PFSK-1 (cell line): ENCODE measurements at regions not wholly inside any gene's neighbourhood (a gene's known extent, or its start where the extent isn't known, plus 50 kb on each side); places are given as distances from the start of the nearest gene placed in this dataset.

Source experiments
- FOXP2 ChIP-seq: optimal IDR thresholded peaks from 2 replicates; pipeline ENCODE3; 2011; ENCODE audit warnings: borderline replicate concordance, control low read depth, inconsistent platforms; ENCODE audit not compliant: insufficient read depth; ENCODE audit errors: extremely low read length, extremely low read depth
- POLR2AphosphoS5 ChIP-seq: IDR thresholded peaks from 2 replicates; pipeline ENCODE4 v1.6.1; 2012; ENCODE audit warnings: low read depth, mild to moderate bottlenecking, control low read depth, low read length, moderate library complexity
- SIN3A ChIP-seq: IDR thresholded peaks from 2 replicates; pipeline ENCODE4 v1.6.1; 2012; ENCODE audit warnings: mild to moderate bottlenecking, low read length, moderate library complexity, borderline replicate concordance; ENCODE audit not compliant: insufficient read depth
- TAF1 ChIP-seq: IDR thresholded peaks from 2 replicates; pipeline ENCODE4 v1.6.1; 2012; ENCODE audit warnings: low read length, control low read depth, borderline replicate concordance; ENCODE audit not compliant: insufficient read depth
- TF ChIP-seq, protein P1 (sequence below), 2 experiments: IDR thresholded peaks; 2 replicates each; pipeline versions ENCODE4 v1.6.1 to v1.8.0; 2011 to 2012; ENCODE audit warnings: low read depth in 2 of 2, low read length in 2 of 2, control low read depth in 1 of 2, inconsistent platforms in 1 of 2, mild to moderate bottlenecking in 1 of 2, moderate library complexity in 1 of 2; ENCODE audit not compliant: insufficient read depth in 1 of 2

DNA sequence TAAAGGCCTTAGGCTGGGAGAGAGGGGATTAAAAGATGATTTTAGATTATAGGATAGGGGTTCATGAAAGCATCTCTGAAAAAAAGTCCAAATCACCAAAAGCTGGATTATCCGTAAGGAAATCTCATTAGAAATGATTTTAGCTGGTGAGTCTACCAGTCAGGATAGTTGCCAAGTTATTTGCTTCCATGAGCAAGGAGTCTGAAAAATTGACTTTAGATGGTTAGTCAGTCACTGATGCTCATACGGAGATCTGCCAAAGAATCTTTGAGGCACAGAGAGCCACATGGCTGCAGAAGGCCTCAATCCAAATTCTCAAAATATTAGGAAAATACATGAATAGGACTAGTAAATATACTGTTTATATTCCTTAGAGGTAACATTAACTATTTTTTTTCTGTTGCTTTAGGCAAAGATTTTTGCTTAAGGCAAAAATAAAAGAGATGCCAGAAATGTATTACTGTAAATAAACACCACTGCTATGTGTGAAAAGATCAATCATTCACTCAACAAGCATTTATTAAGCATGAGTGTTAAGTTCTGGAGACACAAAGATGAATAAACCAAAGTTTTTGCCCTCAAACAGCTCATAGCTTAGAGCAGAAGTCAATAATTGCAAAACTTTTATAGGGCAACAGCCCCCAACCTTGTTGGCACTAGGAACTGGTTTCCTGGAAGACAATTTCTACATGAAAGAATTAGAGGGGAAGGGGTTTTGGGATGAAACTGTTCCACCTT lies 105.2 kb downstream of the BBS10 start:
- TF ChIP-seq SIN3A (no peak), POLR2AphosphoS5 (no peak)
- TF ChIP-seq, protein P1, sequence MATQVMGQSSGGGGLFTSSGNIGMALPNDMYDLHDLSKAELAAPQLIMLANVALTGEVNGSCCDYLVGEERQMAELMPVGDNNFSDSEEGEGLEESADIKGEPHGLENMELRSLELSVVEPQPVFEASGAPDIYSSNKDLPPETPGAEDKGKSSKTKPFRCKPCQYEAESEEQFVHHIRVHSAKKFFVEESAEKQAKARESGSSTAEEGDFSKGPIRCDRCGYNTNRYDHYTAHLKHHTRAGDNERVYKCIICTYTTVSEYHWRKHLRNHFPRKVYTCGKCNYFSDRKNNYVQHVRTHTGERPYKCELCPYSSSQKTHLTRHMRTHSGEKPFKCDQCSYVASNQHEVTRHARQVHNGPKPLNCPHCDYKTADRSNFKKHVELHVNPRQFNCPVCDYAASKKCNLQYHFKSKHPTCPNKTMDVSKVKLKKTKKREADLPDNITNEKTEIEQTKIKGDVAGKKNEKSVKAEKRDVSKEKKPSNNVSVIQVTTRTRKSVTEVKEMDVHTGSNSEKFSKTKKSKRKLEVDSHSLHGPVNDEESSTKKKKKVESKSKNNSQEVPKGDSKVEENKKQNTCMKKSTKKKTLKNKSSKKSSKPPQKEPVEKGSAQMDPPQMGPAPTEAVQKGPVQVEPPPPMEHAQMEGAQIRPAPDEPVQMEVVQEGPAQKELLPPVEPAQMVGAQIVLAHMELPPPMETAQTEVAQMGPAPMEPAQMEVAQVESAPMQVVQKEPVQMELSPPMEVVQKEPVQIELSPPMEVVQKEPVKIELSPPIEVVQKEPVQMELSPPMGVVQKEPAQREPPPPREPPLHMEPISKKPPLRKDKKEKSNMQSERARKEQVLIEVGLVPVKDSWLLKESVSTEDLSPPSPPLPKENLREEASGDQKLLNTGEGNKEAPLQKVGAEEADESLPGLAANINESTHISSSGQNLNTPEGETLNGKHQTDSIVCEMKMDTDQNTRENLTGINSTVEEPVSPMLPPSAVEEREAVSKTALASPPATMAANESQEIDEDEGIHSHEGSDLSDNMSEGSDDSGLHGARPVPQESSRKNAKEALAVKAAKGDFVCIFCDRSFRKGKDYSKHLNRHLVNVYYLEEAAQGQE (IDR thresholded peaks at IDR 0.05; ENCODE audit: insufficient read depth in 1 of 2, low read depth in 2 of 2, low read length in 2 of 2) = no peak

DNA sequence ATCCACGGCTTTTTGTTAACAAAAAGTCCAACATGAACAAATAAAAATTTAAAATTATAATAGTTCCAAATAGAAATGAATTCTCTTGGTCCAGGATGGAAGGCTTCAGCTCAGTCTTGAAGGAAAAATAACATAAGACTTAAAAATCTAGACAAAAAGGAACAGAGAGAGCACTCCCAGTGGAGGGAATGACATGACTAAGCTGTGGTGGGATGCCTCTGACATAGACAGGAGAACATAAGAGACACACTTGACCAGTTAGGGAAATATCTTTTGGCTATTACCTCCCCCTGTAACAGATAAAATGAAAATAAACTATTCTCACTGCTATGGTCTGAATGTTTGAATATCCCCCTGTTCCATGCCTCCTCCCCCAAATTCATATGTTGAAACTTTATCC lies 106.8 kb downstream of the BBS10 start:
- TF ChIP-seq FOXP2 (no peak), TAF1 (no peak), SIN3A (no peak), POLR2AphosphoS5 (no peak)
- TF ChIP-seq, protein P1 (IDR thresholded peaks at IDR 0.05; ENCODE audit: insufficient read depth in 1 of 2, low read depth in 2 of 2, low read length in 2 of 2) = no peak

DNA sequence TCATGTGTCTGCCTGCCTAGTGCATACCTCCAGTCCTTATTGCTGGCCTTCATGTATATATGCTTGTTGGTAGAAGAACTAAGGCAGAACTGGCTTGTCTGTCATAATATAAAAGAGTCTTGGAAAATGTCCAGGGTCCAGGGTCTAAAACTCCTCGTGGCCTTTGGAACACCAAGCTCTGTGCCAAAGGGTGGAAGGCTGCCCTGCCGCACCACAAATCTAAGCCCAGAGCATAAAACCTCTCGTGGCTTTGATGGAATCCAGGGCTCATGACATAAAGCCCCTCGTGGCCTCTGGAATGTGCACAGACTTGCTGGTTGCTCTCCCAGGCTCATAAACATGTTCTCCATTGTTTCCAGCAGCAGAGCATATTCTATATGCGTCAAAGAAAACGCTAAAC lies 107.9 kb downstream of the BBS10 start:
- TF ChIP-seq POLR2AphosphoS5 (no peak), SIN3A (no peak), TAF1 (no peak)
- TF ChIP-seq, protein P1 (IDR thresholded peaks at IDR 0.05; ENCODE audit: insufficient read depth in 1 of 2, low read depth in 2 of 2, low read length in 2 of 2) = no peak

DNA sequence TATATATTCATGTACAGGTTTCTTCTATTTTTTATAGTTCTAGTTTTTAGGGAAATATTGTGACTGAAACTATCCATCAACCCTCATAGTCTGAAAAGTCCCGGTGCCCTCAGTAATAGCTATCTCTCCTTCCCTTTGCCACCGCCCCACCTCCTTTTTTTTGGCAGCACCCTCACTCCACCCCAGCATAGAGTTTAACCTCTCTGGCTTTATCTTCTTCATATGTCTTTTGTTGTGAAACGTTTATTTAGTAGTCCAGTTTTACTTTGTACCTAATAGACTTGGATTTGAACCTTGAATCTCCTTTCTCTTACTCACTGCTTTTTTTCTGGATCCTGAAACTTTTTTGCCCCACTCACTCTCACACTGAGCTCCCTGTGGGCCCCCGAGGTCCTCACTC lies 109.5 kb downstream of the BBS10 start:
- TF ChIP-seq POLR2AphosphoS5 (no peak), FOXP2 (no peak), TAF1 (no peak), SIN3A (no peak)
- TF ChIP-seq, protein P1 (IDR thresholded peaks at IDR 0.05; ENCODE audit: insufficient read depth in 1 of 2, low read depth in 2 of 2, low read length in 2 of 2) = no peak
